ENCODE measurements at regions not wholly inside any gene's neighbourhood (a gene's known extent, or its start where the extent isn't known, plus 50 kb on each side); places are given as distances from the start of the nearest gene placed in this dataset.
"Not testable (repeated sequence)": the region's sequence is repeated elsewhere in the genome, so short reads cannot be mapped to it uniquely, and the experiment has no call there.

- peak; percentile 68 for DNase-seq (ENCODE audit: low read depth)
- in situ Hi-C loops (cut with HindIII; ENCODE audit: low pct_unique_long_range_greater_than_20kb, low sequenced_read_pairs): no loop called here
Measured at GRCh38 chr22:23402275-23403151, 177.6 kb downstream of the IGLL1 start.

- in situ Hi-C loops (cut with HindIII; ENCODE audit: low pct_unique_long_range_greater_than_20kb, low sequenced_read_pairs): no loop called here
- DNase-seq (ENCODE audit: low read depth): no peak
Measured at GRCh38 chr22:23401910-23402274, 178.2 kb downstream of the IGLL1 start.

- DNase-seq (ENCODE audit: low read depth): no peak
- in situ Hi-C loops (cut with HindIII; ENCODE audit: low pct_unique_long_range_greater_than_20kb, low sequenced_read_pairs): no loop called here
Measured at GRCh38 chr22:23401111-23401909, 178.8 kb downstream of the IGLL1 start.

- no peak for DNase-seq (ENCODE audit: low read depth)
- in situ Hi-C loops (cut with HindIII; ENCODE audit: low pct_unique_long_range_greater_than_20kb, low sequenced_read_pairs): no loop called here
Measured at GRCh38 chr22:23400286-23400981, 179.7 kb downstream of the IGLL1 start.

- in situ Hi-C loops (cut with HindIII; ENCODE audit: low pct_unique_long_range_greater_than_20kb, low sequenced_read_pairs): no loop called here
- no peak for DNase-seq (ENCODE audit: low read depth)
Measured at GRCh38 chr22:23399367-23400285, 180.5 kb downstream of the IGLL1 start.

- no peak for DNase-seq (ENCODE audit: low read depth)
- in situ Hi-C loops (cut with HindIII; ENCODE audit: low pct_unique_long_range_greater_than_20kb, low sequenced_read_pairs): no loop called here
Measured at GRCh38 chr22:23398701-23399366, 181.3 kb downstream of the IGLL1 start.

- DNase-seq (ENCODE audit: low read depth): no peak
- in situ Hi-C loops (cut with HindIII; ENCODE audit: low pct_unique_long_range_greater_than_20kb, low sequenced_read_pairs): no loop called here
Measured at GRCh38 chr22:23397613-23398567, 182.2 kb downstream of the IGLL1 start.

DNA sequence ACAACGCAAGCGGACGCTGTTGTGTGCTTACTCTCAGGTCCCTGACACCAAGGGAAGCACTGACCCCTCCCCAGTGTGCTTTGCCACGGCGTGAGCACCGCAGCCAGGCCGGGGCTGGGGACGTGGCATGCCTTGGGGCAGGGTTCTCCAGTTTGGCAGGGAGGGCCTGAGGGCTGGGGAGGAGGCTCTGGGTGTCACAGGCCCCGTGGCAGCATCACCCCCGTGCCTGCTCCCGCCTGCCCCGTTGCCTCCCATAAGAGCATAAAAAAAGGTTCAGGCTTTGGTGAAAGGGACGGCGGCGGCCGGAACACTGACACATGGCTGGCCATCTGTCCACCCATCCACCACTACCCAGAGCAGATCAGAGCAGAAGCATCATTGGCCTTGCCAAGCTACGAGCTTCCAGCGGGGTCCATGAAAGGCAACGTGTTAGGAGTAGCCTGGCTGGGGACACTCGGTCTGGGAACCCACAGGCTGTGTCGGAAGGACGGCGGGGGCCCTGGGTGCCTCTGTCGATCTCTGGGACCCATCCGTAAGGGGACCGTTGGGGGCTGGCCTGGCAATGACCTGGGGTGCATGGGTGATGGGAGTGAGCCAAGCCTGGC, 183.0 kb downstream of the IGLL1 start:
- DNase-seq (ENCODE audit: low read depth): no peak
- in situ Hi-C loops (cut with HindIII; ENCODE audit: low pct_unique_long_range_greater_than_20kb, low sequenced_read_pairs): no loop called here

DNA sequence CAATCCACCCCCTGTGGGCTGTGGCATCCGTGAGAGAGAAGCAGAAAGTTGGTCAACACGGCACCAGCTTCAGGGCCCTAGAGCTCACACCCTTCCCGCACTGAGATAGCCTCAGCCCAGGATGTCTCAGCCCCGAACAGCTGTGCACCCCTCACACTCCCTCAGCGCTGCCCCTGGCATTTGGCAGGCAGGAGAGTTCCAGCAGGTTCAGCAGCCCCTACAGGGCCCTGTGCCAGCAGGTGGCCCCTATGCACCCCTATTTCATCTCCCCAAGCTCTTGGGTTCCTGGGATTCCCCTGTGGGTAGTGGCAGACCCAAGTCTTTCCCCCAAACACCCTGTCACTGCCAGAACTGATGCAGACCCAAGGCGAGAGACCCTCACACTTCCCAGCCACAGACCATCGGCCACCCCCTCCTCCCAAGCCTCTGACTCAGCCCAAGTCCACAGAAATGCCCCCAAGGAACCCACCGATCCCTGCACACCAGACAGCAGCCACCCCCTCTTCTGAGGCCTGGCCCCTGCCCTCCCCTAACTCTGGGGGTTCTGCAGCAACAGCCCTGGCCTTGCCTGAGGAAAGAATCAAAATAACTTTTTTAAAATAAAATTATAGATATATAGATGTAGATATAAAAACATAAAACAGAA, 183.6 kb downstream of the IGLL1 start:
- DNase-seq (ENCODE audit: low read depth): no peak
- in situ Hi-C loops (cut with HindIII; ENCODE audit: low pct_unique_long_range_greater_than_20kb, low sequenced_read_pairs): no loop called here

- in situ Hi-C loops (cut with HindIII; ENCODE audit: low pct_unique_long_range_greater_than_20kb, low sequenced_read_pairs): no loop called here
- no peak for DNase-seq (ENCODE audit: low read depth)
Measured at GRCh38 chr22:23395530-23396361, 184.3 kb downstream of the IGLL1 start.

DNA sequence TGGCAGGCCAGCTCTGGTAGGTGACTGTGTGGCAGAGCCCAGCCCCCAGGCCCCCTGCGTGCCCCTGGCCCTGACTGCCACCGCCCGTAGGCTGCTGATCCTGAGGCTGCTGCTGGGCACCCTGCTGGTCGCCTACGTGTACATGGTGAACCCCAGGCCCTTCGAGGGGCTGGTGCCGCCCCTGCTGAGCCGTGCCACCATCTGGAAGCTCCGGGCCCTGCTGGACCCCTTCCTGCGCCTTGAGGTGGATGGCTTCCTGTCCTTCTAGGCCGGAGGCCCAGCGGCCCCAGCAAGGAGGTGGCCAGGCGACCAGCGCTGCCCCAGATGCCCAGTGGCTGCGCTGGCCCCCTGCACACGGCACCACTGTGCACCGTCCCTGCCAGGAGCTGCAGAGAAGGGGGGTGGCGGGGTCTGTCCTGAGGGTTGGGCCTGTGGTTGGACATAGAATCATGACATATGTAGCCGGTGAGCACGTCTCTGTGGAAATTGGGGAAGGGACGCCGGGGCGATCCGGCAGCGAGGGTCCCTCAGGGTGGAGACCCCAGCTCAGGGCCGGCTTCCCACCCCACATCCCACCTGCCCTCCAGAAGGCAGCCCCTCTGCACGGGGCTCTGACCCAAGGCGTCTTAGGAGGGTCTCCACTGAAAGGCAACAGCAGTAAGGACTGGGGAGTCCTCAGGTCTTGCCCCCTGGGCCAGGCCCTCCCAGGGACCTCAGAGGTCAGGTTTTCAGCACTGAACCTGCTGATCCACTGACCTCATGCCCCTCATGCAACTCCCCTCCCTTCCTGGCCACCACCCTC, 185.4 kb downstream of the IGLL1 start:
- in situ Hi-C loops (cut with HindIII; ENCODE audit: low pct_unique_long_range_greater_than_20kb, low sequenced_read_pairs): no loop called here
- no peak for DNase-seq (ENCODE audit: low read depth)

DNA sequence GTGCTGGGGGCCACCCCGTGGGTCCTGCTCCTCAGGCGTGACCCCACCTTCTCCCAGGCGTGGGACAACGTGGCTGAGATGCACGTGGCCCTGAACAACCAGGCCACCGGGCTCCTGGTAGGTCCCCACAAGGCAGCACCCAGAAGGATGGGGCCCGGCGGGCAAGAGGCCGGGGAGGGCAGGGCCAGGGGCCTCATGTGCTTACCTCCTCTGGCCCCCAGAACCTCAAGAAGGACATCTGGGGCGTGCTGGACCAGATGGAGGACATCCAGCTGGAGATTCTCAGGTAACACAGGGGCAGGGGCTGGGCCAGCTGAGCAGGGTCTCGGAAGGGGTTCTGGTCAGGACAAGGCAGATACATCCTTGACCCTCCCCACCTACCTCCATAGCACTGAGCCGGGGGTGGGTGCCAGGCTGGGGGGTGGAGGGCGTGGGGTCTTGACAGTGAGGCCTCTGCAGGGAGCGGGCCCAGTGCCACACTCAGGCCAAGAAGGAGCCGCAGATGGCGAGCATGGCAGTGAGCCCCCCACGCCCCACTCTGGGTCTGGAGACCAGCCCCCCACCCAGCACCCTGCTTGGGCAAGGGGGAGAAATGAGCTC, 186.3 kb downstream of the IGLL1 start:
- in situ Hi-C loops (cut with HindIII; ENCODE audit: low pct_unique_long_range_greater_than_20kb, low sequenced_read_pairs): no loop called here
- no peak for DNase-seq (ENCODE audit: low read depth)

DNA sequence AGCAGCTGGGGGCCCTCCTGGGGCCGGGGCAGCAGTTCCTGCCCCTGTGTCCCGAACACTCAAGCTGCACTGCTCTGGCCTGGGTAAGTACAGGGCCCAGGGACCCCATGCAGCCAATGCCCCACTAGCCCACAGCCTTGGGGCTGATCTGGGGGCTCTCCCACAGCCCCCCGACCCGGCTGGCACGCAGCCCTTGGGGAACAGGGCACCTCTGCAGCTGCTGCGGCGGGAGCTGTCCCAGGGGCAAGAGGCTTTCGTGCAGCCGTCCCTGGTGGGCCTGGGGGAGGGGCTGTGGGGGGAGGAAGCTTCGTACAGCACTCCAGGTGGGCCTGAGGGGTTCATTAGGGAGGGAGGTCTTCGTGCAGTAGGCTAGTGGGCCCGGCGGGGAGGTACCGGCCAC, 186.9 kb downstream of the IGLL1 start:
- in situ Hi-C loops (cut with HindIII; ENCODE audit: low pct_unique_long_range_greater_than_20kb, low sequenced_read_pairs); DNase-seq (ENCODE audit: low read depth): not testable (repeated sequence)
